ENCODE measurements at regions not wholly inside any gene's neighbourhood (a gene's known extent, or its start where the extent isn't known, plus 50 kb on each side); places are given as distances from the start of the nearest gene placed in this dataset.

DNA sequence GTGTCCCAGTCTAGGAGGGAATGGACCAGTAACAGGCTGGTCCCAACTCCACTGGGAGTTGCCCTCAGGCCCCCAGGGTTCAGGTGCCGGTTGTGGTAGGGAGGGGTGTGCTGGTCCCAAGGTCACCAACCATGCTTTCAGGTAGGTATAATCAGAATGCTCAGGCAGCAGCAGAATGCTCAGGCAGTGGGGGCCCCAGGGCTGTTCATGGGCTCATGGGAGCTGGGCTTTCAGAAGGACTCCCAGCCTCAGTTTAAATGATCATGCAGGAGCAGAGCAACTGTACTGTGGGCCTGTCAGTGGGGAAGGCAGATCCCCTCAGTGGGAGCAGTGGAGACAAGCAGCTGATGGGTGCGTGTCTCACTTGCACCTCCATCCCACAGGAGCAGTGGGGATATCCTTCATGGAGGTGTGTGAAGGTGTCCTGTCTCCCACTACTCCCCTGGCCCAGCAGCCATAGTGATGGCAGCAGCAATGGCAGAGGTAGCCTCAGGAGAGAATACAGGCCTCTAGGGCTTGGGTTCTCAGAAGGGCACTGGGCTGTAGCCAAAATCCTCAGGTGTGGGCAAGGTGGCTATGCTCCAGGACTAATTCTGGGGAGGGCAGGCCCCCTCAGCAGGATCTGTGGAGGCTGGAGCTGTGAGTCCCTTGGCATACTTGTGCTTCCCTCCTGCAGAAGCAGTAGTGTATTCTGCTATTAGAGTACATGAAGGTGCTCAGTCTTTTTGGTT lies 917.3 kb upstream of the B3GALT2 start:
- FAIRE-seq = no peak
- DNase-seq (ENCODE audit: low read depth) = no peak
- no peaks in the 10 kb centered on the region for H3K27me3 ChIP-seq (ENCODE audit: control insufficient read depth, insufficient read depth, low read length)
- TF ChIP-seq CTCF (IDR thresholded peaks at IDR 0.05; ENCODE audit: insufficient read depth, low read length, severe bottlenecking) = no peak
- no peaks in the 10 kb centered on the region for H3K36me3 ChIP-seq (ENCODE audit: control insufficient read depth, insufficient read depth, low read length)
- H3K4me3 ChIP-seq (ENCODE audit: low read depth, low read length) = no peak overlapping the region

DNA sequence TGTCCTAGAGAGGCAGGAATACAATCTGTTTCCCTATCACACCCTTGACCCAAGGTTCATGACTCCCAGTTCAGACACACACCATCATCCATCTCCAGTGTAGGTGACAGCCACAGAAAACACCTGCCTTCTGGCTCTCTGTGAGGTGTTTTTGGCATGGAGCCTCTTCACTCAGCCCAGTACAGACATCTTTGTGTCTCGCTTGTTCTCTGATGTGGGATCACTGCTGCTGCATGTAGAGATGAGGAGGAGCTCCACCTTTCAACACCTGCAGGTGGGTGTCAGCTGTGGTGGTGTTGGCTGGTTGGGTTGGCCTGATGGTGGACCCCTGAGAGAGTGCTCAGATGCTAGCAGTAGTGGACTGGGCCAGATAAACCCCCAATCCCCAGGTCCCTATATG lies 916.7 kb upstream of the B3GALT2 start:
- TF ChIP-seq CTCF (IDR thresholded peaks at IDR 0.05; ENCODE audit: insufficient read depth, low read length, severe bottlenecking) = no peak
- DNase-seq (ENCODE audit: low read depth) (no peak), FAIRE-seq (no peak)
- H3K27me3 ChIP-seq (ENCODE audit: control insufficient read depth, insufficient read depth, low read length) = no peaks in the 10 kb centered on the region
- H3K36me3 ChIP-seq (ENCODE audit: control insufficient read depth, insufficient read depth, low read length) = no peaks in the 10 kb centered on the region
- no peak overlapping the region for H3K4me3 ChIP-seq (ENCODE audit: low read depth, low read length)

- FAIRE-seq (no peak), DNase-seq (ENCODE audit: low read depth) (no peak)
- Histone ChIP-seq H3K36me3 (ENCODE audit: control insufficient read depth, insufficient read depth, low read length) (no peaks in the 10 kb centered on the region), H3K27me3 (ENCODE audit: control insufficient read depth, insufficient read depth, low read length) (no peaks in the 10 kb centered on the region), H3K4me3 (ENCODE audit: low read depth, low read length) (no peak overlapping the region)
- no peak for TF ChIP-seq CTCF (IDR thresholded peaks at IDR 0.05; ENCODE audit: insufficient read depth, low read length, severe bottlenecking)
These were observed 916.2 kb upstream of the B3GALT2 start for GRCh38 chr1:194102607-194103006.

- no peak for DNase-seq (ENCODE audit: low read depth)
- no peaks in the 10 kb centered on the region for H3K36me3 ChIP-seq (ENCODE audit: control insufficient read depth, insufficient read depth, low read length)
- H3K27me3 ChIP-seq (ENCODE audit: control insufficient read depth, insufficient read depth, low read length) = no peaks in the 10 kb centered on the region
- H3K4me3 ChIP-seq (ENCODE audit: low read depth, low read length) = no peak overlapping the region
- FAIRE-seq = no peak
- TF ChIP-seq CTCF (IDR thresholded peaks at IDR 0.05; ENCODE audit: insufficient read depth, low read length, severe bottlenecking) = no peak
These were observed 898.3 kb upstream of the B3GALT2 start for GRCh38 chr1:194084755-194085154.

- no peak for TF ChIP-seq CTCF (IDR thresholded peaks at IDR 0.05; ENCODE audit: insufficient read depth, low read length, severe bottlenecking)
- FAIRE-seq (no peak), DNase-seq (ENCODE audit: low read depth) (no peak)
- Histone ChIP-seq H3K4me3 (ENCODE audit: low read depth, low read length) (no peak overlapping the region), H3K27me3 (ENCODE audit: control insufficient read depth, insufficient read depth, low read length) (no peaks in the 10 kb centered on the region), H3K36me3 (ENCODE audit: control insufficient read depth, insufficient read depth, low read length) (no peaks in the 10 kb centered on the region)
These were observed 895.0 kb upstream of the B3GALT2 start for GRCh38 chr1:194081444-194081843.

DNA sequence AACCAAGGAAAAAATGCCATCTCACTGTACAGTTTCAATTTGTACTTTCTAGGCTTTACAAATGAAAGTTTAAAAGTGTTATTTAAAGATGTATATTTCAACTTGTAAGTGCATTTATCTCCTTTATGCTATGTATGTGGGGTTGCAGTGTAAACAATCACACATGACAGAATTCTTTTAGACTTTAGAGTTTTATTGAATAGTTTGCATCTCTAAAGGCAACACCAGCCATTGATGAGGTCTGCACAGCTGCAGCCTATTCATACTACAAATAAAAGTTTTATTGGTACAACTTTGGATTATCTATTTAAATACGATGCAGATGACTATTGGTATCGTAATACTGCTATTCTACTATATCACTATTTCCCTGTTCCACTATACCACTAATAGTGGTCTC lies 894.4 kb upstream of the B3GALT2 start:
- Histone ChIP-seq H3K27me3 (ENCODE audit: control insufficient read depth, insufficient read depth, low read length) (no peaks in the 10 kb centered on the region), H3K36me3 (ENCODE audit: control insufficient read depth, insufficient read depth, low read length) (no peaks in the 10 kb centered on the region), H3K4me3 (ENCODE audit: low read depth, low read length) (no peak overlapping the region)
- no peak for TF ChIP-seq CTCF (IDR thresholded peaks at IDR 0.05; ENCODE audit: insufficient read depth, low read length, severe bottlenecking)
- DNase-seq (ENCODE audit: low read depth) (no peak), FAIRE-seq (no peak)

All from bronchial epithelial cell (primary cell).